Subcutaneous abdominal adipose tissue (tissue), 5 donors: ENCODE measurements at regions not wholly inside any gene's neighbourhood (a gene's known extent, or its start where the extent isn't known, plus 50 kb on each side); places are given as distances from the start of the nearest gene placed in this dataset.

ENCODE experiments used
- H3K27ac ChIP-seq: one replicate; pipeline ENCODE4 v1.7.0; 2013; ENCODE audit warnings: low read depth, mild to moderate bottlenecking, inconsistent platforms, low read length, moderate library complexity
- H3K27me3 ChIP-seq, 5 donors: one replicate each; pipeline ENCODE4 v1.7.0; 2013; ENCODE audit warnings: low read length in 5 of 5, inconsistent platforms in 1 of 5; ENCODE audit not compliant: control insufficient read depth in 5 of 5, insufficient read depth in 4 of 5
- H3K36me3 ChIP-seq, 5 donors: one replicate each; pipeline ENCODE4 v1.7.0; 2013; ENCODE audit warnings: low read length in 5 of 5; ENCODE audit not compliant: control insufficient read depth in 5 of 5, insufficient read depth in 5 of 5
- H3K4me1 ChIP-seq, 5 donors: one replicate each; pipeline ENCODE4 v1.7.0; 2013; ENCODE audit warnings: low read length in 5 of 5, mild to moderate bottlenecking in 3 of 5, moderate library complexity in 1 of 5; ENCODE audit not compliant: control insufficient read depth in 5 of 5, insufficient read depth in 5 of 5
- H3K4me3 ChIP-seq, 5 donors: one replicate each; pipeline ENCODE4 v1.7.0; 2013; ENCODE audit warnings: low read length in 5 of 5, low read depth in 1 of 5
- H3K9ac ChIP-seq, 5 donors: one replicate each; pipeline ENCODE4 v1.7.0; 2013; ENCODE audit warnings: low read length in 5 of 5, mild to moderate bottlenecking in 4 of 5, moderate library complexity in 3 of 5
- H3K9me3 ChIP-seq, 5 donors: one replicate each; pipeline ENCODE4 v1.7.0; 2013; ENCODE audit warnings: low read length in 5 of 5; ENCODE audit not compliant: control insufficient read depth in 5 of 5
- donor health status: healthy.
- donor health status: healthy.
- donor health status: healthy.
- donor health status: healthy.
- donor health status: healthy.

- no peaks in the 10 kb centered on the region for H3K4me1 ChIP-seq
- H3K36me3 ChIP-seq = no peaks in the 10 kb centered on the region
- H3K27me3 ChIP-seq = no peaks in the 10 kb centered on the region
Measured at GRCh38 chr3:18252578-18252977, 172.6 kb downstream of the SATB1 start.

DNA sequence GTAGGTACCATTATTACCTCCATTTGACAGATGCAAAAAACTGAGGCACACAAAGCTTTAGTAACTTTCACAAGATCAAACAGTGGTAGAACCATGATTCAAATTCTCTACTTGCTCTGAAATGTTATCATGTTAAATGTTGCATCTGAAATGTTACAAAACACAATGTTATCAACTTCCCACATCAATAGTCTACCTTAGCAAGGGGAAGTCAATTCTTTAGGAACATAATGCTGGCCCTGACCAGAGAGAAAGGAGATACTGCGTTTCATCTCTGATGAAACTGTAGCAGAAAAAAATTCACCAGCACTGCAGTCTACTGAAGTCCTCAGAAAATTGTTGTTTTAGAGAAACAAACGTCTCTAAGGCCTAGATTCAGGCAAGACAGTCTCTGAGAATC, 174.1 kb downstream of the SATB1 start:
- H3K27me3 ChIP-seq = no peaks in the 10 kb centered on the region
- H3K27ac ChIP-seq = no peak overlapping the region
- H3K4me1 ChIP-seq = no peaks in the 10 kb centered on the region
- no peak overlapping the region for H3K9ac ChIP-seq
- no peaks in the 10 kb centered on the region for H3K36me3 ChIP-seq
- no peaks in the 10 kb centered on the region for H3K9me3 ChIP-seq
- H3K4me3 ChIP-seq = no peak overlapping the region

More at GRCh38 chr3:18252578-18252977, 172.6 kb downstream of the SATB1 start:
- no peak overlapping the region for H3K27ac ChIP-seq
- no peak overlapping the region for H3K4me3 ChIP-seq
- no peaks in the 10 kb centered on the region for H3K9me3 ChIP-seq
- H3K9ac ChIP-seq = no peak overlapping the region

GRCh38 chr3:18249126-18249525, 176.0 kb downstream of the SATB1 start:
- H3K9me3 ChIP-seq = no peaks in the 10 kb centered on the region
- H3K4me1 ChIP-seq = no peaks in the 10 kb centered on the region
- H3K9ac ChIP-seq = no peak overlapping the region
- no peak overlapping the region for H3K27ac ChIP-seq
- no peaks in the 10 kb centered on the region for H3K27me3 ChIP-seq
- no peak overlapping the region for H3K4me3 ChIP-seq
- H3K36me3 ChIP-seq = no peaks in the 10 kb centered on the region

GRCh38 chr3:18247776-18248310, 177.3 kb downstream of the SATB1 start:
- Histone ChIP-seq H3K27ac (no peak overlapping the region), H3K27me3 (no peaks in the 10 kb centered on the region), H3K36me3 (no peaks in the 10 kb centered on the region), H3K9ac (no peak overlapping the region), H3K4me1 (no peaks in the 10 kb centered on the region), H3K4me3 (no peak overlapping the region), H3K9me3 (no peaks in the 10 kb centered on the region)

DNA sequence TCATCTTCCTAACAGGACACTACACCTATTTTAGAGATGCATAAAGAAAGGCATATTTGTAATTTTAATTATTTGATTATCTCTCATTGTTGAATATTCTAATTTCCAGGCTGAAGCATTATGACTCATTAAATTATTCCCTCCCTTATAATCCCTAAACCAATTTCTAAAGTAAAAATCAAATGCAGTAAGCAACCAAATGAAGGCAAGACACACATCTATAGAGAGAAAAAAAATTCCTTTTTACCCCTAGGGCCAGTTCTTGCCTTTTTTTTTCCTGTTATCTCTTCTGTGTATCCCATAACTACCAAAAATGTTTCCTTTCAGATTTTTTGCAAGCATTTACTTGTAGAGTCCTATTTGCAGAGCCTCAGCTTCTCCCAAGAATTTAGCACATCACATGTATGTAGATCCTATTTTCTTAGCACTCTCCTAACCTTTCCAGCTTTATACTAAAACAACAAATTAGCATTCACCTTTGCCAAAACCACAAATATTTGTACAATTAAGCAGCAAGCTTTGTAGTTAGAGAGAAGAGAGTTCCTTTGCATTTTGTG, 177.9 kb downstream of the SATB1 start:
- Histone ChIP-seq H3K36me3 (no peaks in the 10 kb centered on the region), H3K4me1 (no peaks in the 10 kb centered on the region), H3K9ac (no peak overlapping the region), H3K27ac (no peak overlapping the region), H3K4me3 (no peak overlapping the region), H3K9me3 (no peaks in the 10 kb centered on the region), H3K27me3 (no peaks in the 10 kb centered on the region)

- no peaks in the 10 kb centered on the region for H3K4me1 ChIP-seq
- H3K9ac ChIP-seq = no peak overlapping the region
- H3K9me3 ChIP-seq = no peaks in the 10 kb centered on the region
- H3K4me3 ChIP-seq = no peak overlapping the region
- no peak overlapping the region for H3K27ac ChIP-seq
- no peaks in the 10 kb centered on the region for H3K36me3 ChIP-seq
- no peaks in the 10 kb centered on the region for H3K27me3 ChIP-seq
Measured at GRCh38 chr3:18246336-18247060, 178.6 kb downstream of the SATB1 start.

DNA sequence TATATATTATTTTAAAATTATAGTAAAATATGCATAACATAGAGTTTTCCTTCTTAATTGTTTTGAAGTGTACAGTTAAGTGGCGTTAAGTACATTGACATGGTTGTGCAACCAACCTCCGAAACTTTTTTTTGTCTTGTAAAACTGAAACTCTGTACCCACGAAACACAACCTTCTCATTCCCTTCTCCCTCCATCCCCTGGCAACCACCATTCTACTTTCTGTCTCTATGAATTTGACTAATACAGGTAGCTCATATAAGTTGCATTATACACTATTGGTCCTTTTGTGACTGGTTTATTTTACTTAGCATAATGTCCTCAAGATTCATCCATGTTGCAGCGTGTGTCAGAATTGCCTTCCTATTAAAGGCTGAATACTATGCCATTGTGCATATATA, 179.4 kb downstream of the SATB1 start:
- Histone ChIP-seq H3K4me3 (no peak overlapping the region), H3K9ac (no peak overlapping the region), H3K4me1 (no peaks in the 10 kb centered on the region), H3K27me3 (no peaks in the 10 kb centered on the region), H3K27ac (no peak overlapping the region), H3K36me3 (no peaks in the 10 kb centered on the region), H3K9me3 (no peaks in the 10 kb centered on the region)

- H3K4me1 ChIP-seq = no peaks in the 10 kb centered on the region
- no peaks in the 10 kb centered on the region for H3K9me3 ChIP-seq
- no peak overlapping the region for H3K27ac ChIP-seq
- no peak overlapping the region for H3K4me3 ChIP-seq
- H3K9ac ChIP-seq = no peak overlapping the region
- no peaks in the 10 kb centered on the region for H3K36me3 ChIP-seq
- no peaks in the 10 kb centered on the region for H3K27me3 ChIP-seq
Measured at GRCh38 chr3:18241837-18242236, 183.3 kb downstream of the SATB1 start.

- Histone ChIP-seq H3K36me3 (no peaks in the 10 kb centered on the region), H3K4me1 (no peaks in the 10 kb centered on the region), H3K27me3 (no peaks in the 10 kb centered on the region), H3K4me3 (no peak overlapping the region), H3K9me3 (no peaks in the 10 kb centered on the region), H3K9ac (no peak overlapping the region), H3K27ac (no peak overlapping the region)
Measured at GRCh38 chr3:18239674-18240073, 185.5 kb downstream of the SATB1 start.

GRCh38 chr3:18238746-18239331, 186.3 kb downstream of the SATB1 start:
- H3K4me3 ChIP-seq = no peak overlapping the region
- H3K27me3 ChIP-seq = peaks cover 0 to 2% (median 0%) of the 10 kb centered on the region in 5 donors
- H3K4me1 ChIP-seq = no peaks in the 10 kb centered on the region
- H3K9ac ChIP-seq = no peak overlapping the region
- no peaks in the 10 kb centered on the region for H3K9me3 ChIP-seq
- no peaks in the 10 kb centered on the region for H3K36me3 ChIP-seq
- H3K27ac ChIP-seq = no peak overlapping the region
